Liver (tissue), 8 donors: ENCODE measurements at regions not wholly inside any gene's neighbourhood (a gene's known extent, or its start where the extent isn't known, plus 50 kb on each side); places are given as distances from the start of the nearest gene placed in this dataset.

ENCODE experiments used
- DNase-seq: peaks from one replicate; pipeline ENCODE4 v3.0.0-alpha.2; 2017; ENCODE audit warnings: low spot score
- H3K27ac ChIP-seq, 2 donors: one replicate each; pipeline ENCODE4 v1.7.0; 2013; ENCODE audit warnings: inconsistent platforms in 2 of 2, low read length in 2 of 2, control low read depth in 1 of 2, low read depth in 1 of 2, mild to moderate bottlenecking in 1 of 2
- H3K27me3 ChIP-seq, 4 donors: one replicate each; pipeline versions ENCODE4 v1.6.1 to v1.7.0; 2013; ENCODE audit warnings: low read length in 3 of 4, inconsistent platforms in 1 of 4, mild to moderate bottlenecking in 1 of 4, moderate library complexity in 1 of 4; ENCODE audit not compliant: control insufficient read depth in 4 of 4, insufficient read depth in 4 of 4
- H3K36me3 ChIP-seq, 4 donors: one replicate each; pipeline versions ENCODE4 v1.6.1 to v1.7.0; 2013; ENCODE audit warnings: low read length in 3 of 4, mild to moderate bottlenecking in 3 of 4, low read depth in 1 of 4, moderate library complexity in 1 of 4; ENCODE audit not compliant: control insufficient read depth in 4 of 4, insufficient read depth in 3 of 4
- H3K4me1 ChIP-seq, 4 donors: one replicate each; pipeline versions ENCODE4 v1.6.1 to v1.7.0; 2013; ENCODE audit warnings: low read length in 3 of 4, mild to moderate bottlenecking in 3 of 4, moderate library complexity in 1 of 4; ENCODE audit not compliant: control insufficient read depth in 4 of 4, insufficient read depth in 4 of 4
- H3K4me3 ChIP-seq, 3 donors: one replicate each; pipeline versions ENCODE4 v1.6.1 to v1.7.0; 2013; ENCODE audit warnings: low read length in 3 of 3, control low read depth in 1 of 3, low read depth in 1 of 3, mild to moderate bottlenecking in 1 of 3
- H3K9ac ChIP-seq, 2 donors: one replicate each; pipeline ENCODE4 v1.7.0; 2013; ENCODE audit warnings: low read length in 2 of 2, mild to moderate bottlenecking in 2 of 2, moderate library complexity in 2 of 2, control low read depth in 1 of 2, low read depth in 1 of 2
- H3K9me3 ChIP-seq, 4 donors: one replicate each; pipeline versions ENCODE4 v1.6.1 to v1.7.0; 2013; ENCODE audit warnings: low read length in 3 of 4; ENCODE audit not compliant: control insufficient read depth in 4 of 4
- CTCF ChIP-seq: fragments of 150-350 bp; IDR thresholded peaks from 2 replicates; pipeline ENCODE4 v1.5.1; 2017; ENCODE audit warnings: improper control_type of control experiment, low read depth, low read length; ENCODE audit not compliant: missing input control
- EGR1 ChIP-seq, 2 donors: IDR thresholded peaks; 2 replicates each; pipeline ENCODE4 v1.6.1; 2016 to 2018; ENCODE audit warnings: antibody characterized with exemption in 2 of 2, low read depth in 2 of 2
- FOXA2 ChIP-seq: IDR thresholded peaks from 2 replicates; pipeline ENCODE4 v1.6.1; 2016; ENCODE audit warnings: antibody characterized with exemption
- GABPA ChIP-seq, 2 donors: IDR thresholded peaks in 1 of 2; conservative IDR thresholded peaks in 1 of 2; 2 replicates each; pipeline ENCODE4 v1.6.1; 2016; ENCODE audit warnings: antibody characterized with exemption in 2 of 2, mild to moderate bottlenecking in 1 of 2, moderate library complexity in 1 of 2
- HNF4A ChIP-seq, 2 donors: conservative IDR thresholded peaks; 2 replicates each; pipeline ENCODE4 v1.6.1; 2016; ENCODE audit warnings: antibody characterized with exemption in 2 of 2, mild to moderate bottlenecking in 2 of 2
- HNF4G ChIP-seq: IDR thresholded peaks from 2 replicates; pipeline ENCODE4 v1.6.1; 2016; ENCODE audit warnings: antibody characterized with exemption
- JUND ChIP-seq, 2 donors: IDR thresholded peaks; 2 replicates each; pipeline ENCODE4 v1.6.1; 2016; ENCODE audit warnings: antibody characterized with exemption in 2 of 2
- MAX ChIP-seq: IDR thresholded peaks from 2 replicates; pipeline ENCODE4 v1.6.1; 2016; ENCODE audit warnings: antibody characterized with exemption
- NR2F2 ChIP-seq: IDR thresholded peaks from 2 replicates; pipeline ENCODE4 v1.6.1; 2016; ENCODE audit warnings: antibody characterized with exemption
- REST ChIP-seq: IDR thresholded peaks from 2 replicates; pipeline ENCODE4 v1.6.1; 2016; ENCODE audit warnings: antibody characterized with exemption, mild to moderate bottlenecking
- RXRA ChIP-seq, 2 donors: IDR thresholded peaks; 2 replicates each; pipeline ENCODE4 v1.6.1; 2017 to 2018; ENCODE audit warnings: antibody characterized with exemption in 2 of 2, mild to moderate bottlenecking in 1 of 2
- SP1 ChIP-seq: IDR thresholded peaks from 2 replicates; pipeline ENCODE4 v1.6.1; 2018; ENCODE audit warnings: antibody characterized with exemption, mild to moderate bottlenecking
- TAF1 ChIP-seq: conservative IDR thresholded peaks from 2 replicates; pipeline ENCODE4 v1.6.1; 2016; ENCODE audit warnings: antibody characterized with exemption, mild to moderate bottlenecking
- YY1 ChIP-seq: IDR thresholded peaks from 2 replicates; pipeline ENCODE4 v1.6.1; 2016; ENCODE audit warnings: antibody characterized with exemption, mild to moderate bottlenecking
- ZBTB33 ChIP-seq: IDR thresholded peaks from 2 replicates; pipeline ENCODE4 v1.6.1; 2016; ENCODE audit warnings: antibody characterized with exemption
- WGBS: extraction: QIAGEN DNeasy Blood & Tissue Kit; methylation state at CpG from one replicate; pipeline ENCODE4 v1.1.7; 2013; 5-methylcytosine and 5-hydroxymethylcytosine counted together
- TF ChIP-seq, protein P1 (sequence below): IDR thresholded peaks from 2 replicates; pipeline ENCODE4 v1.6.1; 2016; ENCODE audit warnings: antibody characterized with exemption
- donor health status: healthy.
- donor health status: healthy.
- donor health status: healthy.
- donor health status: healthy.
- donor health status: healthy.

- H3K4me3 ChIP-seq = no peak overlapping the region
- H3K27me3 ChIP-seq = no peaks in the 10 kb centered on the region
- H3K27ac ChIP-seq = no peak overlapping the region
- H3K9me3 ChIP-seq = peaks cover 0 to 4% (median under 1%) of the 10 kb centered on the region in 4 donors
- no peaks in the 10 kb centered on the region for H3K4me1 ChIP-seq
- 73% methylated on average over 2 of the region's 2 CpGs for WGBS
- no peaks in the 10 kb centered on the region for H3K36me3 ChIP-seq
- H3K9ac ChIP-seq = no peak overlapping the region
- DNase-seq = no peak
- TF ChIP-seq HNF4A (conservative IDR thresholded peaks at IDR 0.05) = no peak
- TF ChIP-seq GABPA (IDR thresholded peaks at IDR 0.05 in 1 of 2, conservative IDR thresholded peaks at IDR 0.05 in 1 of 2) = no peak
- no peak for TF ChIP-seq HNF4G
- TF ChIP-seq, protein P1, sequence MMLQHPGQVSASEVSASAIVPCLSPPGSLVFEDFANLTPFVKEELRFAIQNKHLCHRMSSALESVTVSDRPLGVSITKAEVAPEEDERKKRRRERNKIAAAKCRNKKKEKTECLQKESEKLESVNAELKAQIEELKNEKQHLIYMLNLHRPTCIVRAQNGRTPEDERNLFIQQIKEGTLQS = no peak
- TF ChIP-seq NR2F2 = no peak
- no peak for TF ChIP-seq CTCF
- no peak for TF ChIP-seq MAX
- TF ChIP-seq TAF1 = no peak
- no peak for TF ChIP-seq RXRA (IDR thresholded peaks at IDR 0.05)
- TF ChIP-seq REST = no peak
- TF ChIP-seq EGR1 (IDR thresholded peaks at IDR 0.05; ENCODE audit: low read depth in 2 of 2) = no peak
These were observed 409.4 kb downstream of the UBE2NL start for GRCh38 chrX:144293229-144293628.

GRCh38 chrX:144295921-144296320 lies 412.1 kb downstream of the UBE2NL start:
- DNase-seq = no peak
- Histone ChIP-seq H3K27me3 (no peaks in the 10 kb centered on the region), H3K27ac (no peak overlapping the region), H3K36me3 (no peaks in the 10 kb centered on the region), H3K4me3 (no peak overlapping the region), H3K4me1 (no peaks in the 10 kb centered on the region), H3K9me3 (no peaks in the 10 kb centered on the region), H3K9ac (no peak overlapping the region)
- TF ChIP-seq NR2F2 (no peak), GABPA (IDR thresholded peaks at IDR 0.05 in 1 of 2, conservative IDR thresholded peaks at IDR 0.05 in 1 of 2) (no peak), HNF4G (no peak), YY1 (no peak)
- 93% methylated on average over 1 of the region's 1 CpG for WGBS

DNA sequence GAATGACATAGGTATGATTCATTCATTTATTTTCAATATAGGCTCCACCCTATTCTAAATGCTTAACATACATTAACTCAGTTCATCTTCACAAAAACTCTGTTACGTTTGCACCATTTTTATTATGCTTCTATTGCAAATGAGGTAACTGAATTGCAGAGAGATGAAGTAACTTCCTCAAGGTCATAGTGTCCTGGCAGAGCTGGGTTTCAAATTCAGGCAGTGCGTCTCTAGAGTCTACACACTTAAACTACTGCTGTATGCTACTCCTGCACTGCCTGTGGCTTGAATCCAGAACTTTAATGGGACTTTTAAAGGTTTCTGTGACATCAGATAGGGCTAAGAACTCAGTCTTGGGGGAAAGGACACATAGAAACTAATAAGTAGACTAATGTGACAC lies 413.4 kb downstream of the UBE2NL start:
- Histone ChIP-seq H3K4me3 (no peak overlapping the region), H3K27me3 (no peaks in the 10 kb centered on the region), H3K36me3 (no peaks in the 10 kb centered on the region), H3K9ac (no peak overlapping the region), H3K4me1 (no peaks in the 10 kb centered on the region), H3K9me3 (no peaks in the 10 kb centered on the region), H3K27ac (no peak overlapping the region)
- DNase-seq = no peak
- WGBS = 78% methylated on average over 2 of the region's 2 CpGs
- TF ChIP-seq YY1 (no peak), TAF1 (no peak), HNF4G (no peak), SP1 (no peak), NR2F2 (no peak), RXRA (IDR thresholded peaks at IDR 0.05) (no peak), JUND (IDR thresholded peaks at IDR 0.05) (no peak), MAX (no peak), GABPA (IDR thresholded peaks at IDR 0.05 in 1 of 2, conservative IDR thresholded peaks at IDR 0.05 in 1 of 2) (no peak), ZBTB33 (no peak), FOXA2 (no peak), CTCF (no peak)
- TF ChIP-seq, protein P1 = no peak
